H1 (cell line): ENCODE measurements at regions not wholly inside any gene's neighbourhood (a gene's known extent, or its start where the extent isn't known, plus 50 kb on each side); places are given as distances from the start of the nearest gene placed in this dataset.

Experiments
- BRCA1 ChIP-seq: IDR thresholded peaks from 2 replicates; pipeline ENCODE4 v1.6.1; 2012; ENCODE audit warnings: low read depth, low read length, improper control_type of control experiment
- CTCF ChIP-seq, 3 experiments: IDR thresholded peaks; 1 replicate in 2 of 3; 2 replicates in 1 of 3; pipeline versions ENCODE4 v1.5.1 to v1.6.1; 2011; ENCODE audit warnings: low read length in 3 of 3, mild to moderate bottlenecking in 3 of 3, inconsistent platforms in 2 of 3, low read depth in 1 of 3, moderate library complexity in 1 of 3; ENCODE audit not compliant: insufficient read depth in 1 of 3; ENCODE audit errors: control extremely low read depth in 1 of 3
- GABPA ChIP-seq: IDR thresholded peaks from 2 replicates; pipeline ENCODE4 v1.6.1; 2011; ENCODE audit warnings: mild to moderate bottlenecking, low read length, moderate library complexity, borderline replicate concordance; ENCODE audit not compliant: insufficient read depth
- GTF2F1 ChIP-seq: IDR thresholded peaks from 2 replicates; pipeline ENCODE4 v1.6.1; 2012; ENCODE audit warnings: low read depth, low read length, improper control_type of control experiment, borderline replicate concordance
- MAX ChIP-seq: IDR thresholded peaks from 2 replicates; pipeline ENCODE4 v1.6.1; 2012; ENCODE audit warnings: inconsistent platforms
- NRF1 ChIP-seq: IDR thresholded peaks from 2 replicates; pipeline ENCODE4 v1.6.1; 2011; ENCODE audit warnings: mild to moderate bottlenecking, low read depth, low read length, improper control_type of control experiment
- POU5F1 ChIP-seq: IDR thresholded peaks from 2 replicates; pipeline ENCODE4 v1.6.1; 2011; ENCODE audit warnings: low read depth, mild to moderate bottlenecking, low read length, moderate library complexity

GRCh38 chr14:66284346-66284745 is 201.8 kb upstream of the CCDC196 start:
- TF ChIP-seq GTF2F1 (no peak), NRF1 (no peak), CTCF (IDR thresholded peaks at IDR 0.05; ENCODE audit: control extremely low read depth in 1 of 3, insufficient read depth in 1 of 3, low read depth in 1 of 3, low read length in 3 of 3) (no peak), POU5F1 (no peak), MAX (no peak), BRCA1 (no peak), GABPA (no peak)
